Thymus (tissue), 11 donors: ENCODE measurements at regions not wholly inside any gene's neighbourhood (a gene's known extent, or its start where the extent isn't known, plus 50 kb on each side); places are given as distances from the start of the nearest gene placed in this dataset.
A peak's percentile ranks its signal among the peaks of the same experiment; 100 is the strongest.
"Not testable (repeated sequence)": the region's sequence is repeated elsewhere in the genome, so short reads cannot be mapped to it uniquely, and the experiment has no call there.

Experiments used
- DNase-seq, 9 donors: peaks; one replicate each; pipeline ENCODE4 v3.0.0-alpha.2; 2013; ENCODE audit warnings: low spot score in 9 of 9, low read depth in 6 of 9, missing footprints in 1 of 9
- H3K27ac ChIP-seq, 2 donors: one replicate each; pipeline ENCODE4 v1.5.1; 2013; ENCODE audit warnings: control low read depth in 1 of 2, low read depth in 1 of 2, low read length in 1 of 2, mild to moderate bottlenecking in 1 of 2, moderate library complexity in 1 of 2
- H3K27me3 ChIP-seq, 2 donors: one replicate each; pipeline ENCODE4 v1.5.1; 2013; ENCODE audit warnings: low read length in 1 of 2; ENCODE audit not compliant: control insufficient read depth in 2 of 2, insufficient read depth in 1 of 2
- H3K36me3 ChIP-seq, 2 donors: one replicate each; pipeline ENCODE4 v1.5.1; 2013; ENCODE audit warnings: low read length in 1 of 2, mild to moderate bottlenecking in 1 of 2, moderate library complexity in 1 of 2; ENCODE audit not compliant: control insufficient read depth in 2 of 2, insufficient read depth in 2 of 2
- H3K4me1 ChIP-seq, 2 donors: one replicate each; pipeline ENCODE4 v1.5.1; 2013; ENCODE audit warnings: low read length in 2 of 2; ENCODE audit not compliant: control insufficient read depth in 2 of 2, insufficient read depth in 2 of 2
- H3K4me3 ChIP-seq, 2 donors: one replicate each; pipeline ENCODE4 v1.5.1; 2013; ENCODE audit warnings: low read length in 2 of 2, control low read depth in 1 of 2, mild to moderate bottlenecking in 1 of 2
- H3K9me3 ChIP-seq, 2 donors: one replicate each; pipeline ENCODE4 v1.5.1; 2013; ENCODE audit warnings: low read length in 1 of 2, mild to moderate bottlenecking in 1 of 2; ENCODE audit not compliant: control insufficient read depth in 2 of 2, insufficient read depth in 1 of 2
- WGBS: extraction: QIAGEN DNeasy Blood & Tissue Kit; methylation state at CpG from one replicate; pipeline ENCODE4 v1.1.7; 2013; 5-methylcytosine and 5-hydroxymethylcytosine counted together
- donor health status: healthy.

DNA sequence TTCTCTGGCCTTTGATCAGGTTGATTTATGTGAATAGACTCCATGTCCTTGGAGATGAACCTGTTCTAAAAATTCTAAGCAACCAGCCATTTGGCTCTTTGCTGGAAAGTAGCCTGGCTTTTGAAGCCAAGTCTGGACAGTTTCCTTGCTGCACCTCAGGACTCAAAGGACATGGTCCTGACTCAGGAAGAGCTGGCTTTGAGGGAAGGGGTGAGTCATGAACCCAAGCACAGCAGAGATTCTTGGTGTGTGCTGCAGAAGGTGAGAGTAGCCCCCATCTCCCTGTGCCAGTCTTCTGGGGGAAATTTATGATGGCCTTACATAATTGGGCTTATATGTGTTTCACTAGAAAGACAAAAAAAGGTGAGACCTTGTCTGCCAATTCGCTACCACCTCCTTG lies 287.2 kb upstream of the PLGLB2 start:
- not testable (repeated sequence) for H3K36me3 ChIP-seq, H3K27ac ChIP-seq, H3K9me3 ChIP-seq, H3K4me3 ChIP-seq, H3K4me1 ChIP-seq, H3K27me3 ChIP-seq, DNase-seq
- no CpG with 5 or more reads among the region's 1 CpG for WGBS

DNA sequence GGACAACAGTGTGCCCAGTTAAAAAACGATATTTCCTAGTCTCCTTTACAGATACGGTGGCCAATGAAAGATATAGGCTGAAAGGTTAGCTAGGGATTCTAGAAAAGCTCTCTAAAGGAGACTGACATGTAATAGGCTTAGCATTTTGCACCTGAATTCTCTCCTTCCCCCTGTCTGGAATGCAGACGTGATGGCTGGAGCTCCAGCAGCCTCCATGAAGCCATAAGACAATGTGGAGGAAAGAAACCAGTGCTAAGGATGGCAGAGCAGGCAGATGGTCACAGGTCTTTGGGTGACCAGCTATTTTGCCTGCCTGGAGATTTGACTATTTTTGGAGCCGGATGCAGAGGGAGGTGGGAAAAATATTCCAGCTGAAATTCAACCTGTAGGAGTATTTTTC lies 286.2 kb upstream of the PLGLB2 start:
- H3K36me3 ChIP-seq, H3K4me1 ChIP-seq, H3K27ac ChIP-seq, H3K4me3 ChIP-seq, H3K9me3 ChIP-seq, H3K27me3 ChIP-seq, DNase-seq: not testable (repeated sequence)
- WGBS, result 97% methylated on average over 4 of the region's 4 CpGs

- H3K9me3 ChIP-seq, H3K4me1 ChIP-seq, H3K27me3 ChIP-seq, H3K27ac ChIP-seq, H3K36me3 ChIP-seq, H3K4me3 ChIP-seq, DNase-seq: not testable (repeated sequence)
- WGBS, result 90% methylated on average over 2 of the region's 2 CpGs
Observed at GRCh38 chr2:87464219-87464618, 283.7 kb upstream of the PLGLB2 start.

- 89% methylated on average over 1 of the region's 3 CpGs for WGBS
- not testable (repeated sequence) for H3K9me3 ChIP-seq, H3K4me3 ChIP-seq, H3K36me3 ChIP-seq, DNase-seq, H3K27ac ChIP-seq, H3K27me3 ChIP-seq
- H3K4me1 ChIP-seq, result peaks cover 0 to 23% of the 10 kb centered on the region in 2 donors
Observed at GRCh38 chr2:87465730-87466129, 282.2 kb upstream of the PLGLB2 start.

DNA sequence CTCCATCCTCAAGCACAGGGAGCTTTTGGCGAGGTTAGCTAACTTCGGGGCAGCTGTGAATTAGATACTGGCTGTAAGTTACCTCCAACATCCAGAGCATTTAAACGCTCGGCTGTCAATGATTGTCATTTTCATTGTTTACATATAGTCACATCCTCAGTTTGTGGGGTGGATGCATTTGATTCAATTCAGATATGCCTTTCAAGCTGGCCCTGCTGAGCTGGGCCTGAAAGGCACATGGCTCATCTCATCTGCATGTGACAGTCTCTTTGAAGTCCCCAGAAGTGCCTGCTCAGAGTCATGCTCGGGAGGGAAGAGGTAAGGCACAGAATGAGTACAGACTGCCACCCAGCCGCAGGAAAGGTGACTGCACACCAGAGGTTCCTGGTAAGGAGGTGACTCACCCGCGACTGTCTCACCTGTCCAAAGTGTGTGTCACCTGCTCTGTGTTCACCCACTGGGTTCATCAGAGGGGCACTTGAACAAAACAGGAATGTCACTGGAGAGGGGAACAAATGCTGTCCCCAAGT lies 281.2 kb upstream of the PLGLB2 start:
- DNase-seq, result peak in 1 of 9 donors; percentile 25
- H3K27me3 ChIP-seq, H3K4me3 ChIP-seq, H3K36me3 ChIP-seq, H3K9me3 ChIP-seq, H3K27ac ChIP-seq: not testable (repeated sequence)
- 71% methylated on average over 7 of the region's 8 CpGs for WGBS
- H3K4me1 ChIP-seq, result peaks cover 0 to 25% of the 10 kb centered on the region in 2 donors

GRCh38 chr2:87468429-87468981 lies 279.4 kb upstream of the PLGLB2 start:
- peaks cover 0 to 25% of the 10 kb centered on the region in 2 donors for H3K4me1 ChIP-seq
- not testable (repeated sequence) for H3K36me3 ChIP-seq, H3K27me3 ChIP-seq, H3K27ac ChIP-seq, H3K4me3 ChIP-seq, DNase-seq, H3K9me3 ChIP-seq
- 96% methylated on average over 11 of the region's 12 CpGs for WGBS

- 55% methylated on average over 19 of the region's 19 CpGs for WGBS
- not testable (repeated sequence) for H3K27me3 ChIP-seq, H3K9me3 ChIP-seq, H3K4me3 ChIP-seq, H3K36me3 ChIP-seq
- Histone ChIP-seq H3K27ac (peak overlapping the region in 1 of 2 donors; percentile 50), H3K4me1 (peaks cover 0 to 25% of the 10 kb centered on the region in 2 donors)
- DNase-seq, result peak in 4 of 9 donors; percentile 21 to 62 (median 34)
Observed at GRCh38 chr2:87469180-87470151, 278.4 kb upstream of the PLGLB2 start.

DNA sequence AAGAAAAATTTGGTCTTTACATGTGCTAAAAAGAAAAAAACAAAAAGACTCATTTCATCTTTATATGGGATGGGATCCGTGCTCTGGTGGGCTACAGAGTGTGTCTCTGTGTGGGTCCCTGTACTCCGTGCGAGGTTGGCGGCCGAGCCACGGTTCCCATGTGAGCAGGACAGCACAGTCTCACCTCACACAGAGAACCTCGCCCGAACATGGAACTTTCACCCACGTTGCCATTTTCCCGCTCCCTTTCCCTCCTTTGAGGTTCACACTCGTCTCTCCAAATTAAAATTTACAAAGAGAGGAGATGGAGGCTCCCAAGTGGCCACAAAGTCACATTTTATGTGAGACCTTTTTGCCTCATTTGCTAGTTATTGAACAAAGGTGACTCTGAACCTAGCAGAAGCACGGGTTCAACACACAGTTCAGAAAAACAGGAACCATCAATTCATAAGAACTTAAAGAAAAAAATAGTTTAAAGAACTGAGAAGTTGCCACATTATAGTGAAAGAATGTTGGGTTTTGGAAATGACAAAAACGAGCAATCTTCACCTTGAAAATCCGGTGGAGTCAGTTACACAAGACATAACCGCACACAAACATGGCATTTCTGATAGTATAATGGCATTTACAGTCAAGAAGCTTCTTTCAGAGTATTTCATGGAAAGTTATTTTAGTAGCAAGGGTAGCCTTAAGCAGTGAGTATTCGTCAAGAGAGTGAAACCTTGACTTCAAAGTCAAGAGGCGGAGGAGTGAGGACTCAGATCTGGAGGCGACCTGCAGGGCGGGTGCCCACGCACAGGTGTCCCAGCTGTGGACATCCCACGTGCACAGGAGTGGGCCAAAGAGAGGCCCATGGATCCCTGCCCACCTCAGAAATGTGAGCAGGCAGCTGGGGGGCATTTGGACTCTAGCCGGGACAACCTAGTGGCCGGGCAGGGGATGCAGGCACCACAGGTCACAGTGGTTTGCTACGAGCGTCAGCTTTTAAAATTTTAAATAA lies 277.2 kb upstream of the PLGLB2 start:
- WGBS, result 76% methylated on average over 22 of the region's 25 CpGs
- peaks cover 0 to 25% of the 10 kb centered on the region in 2 donors for H3K4me1 ChIP-seq
- H3K9me3 ChIP-seq, DNase-seq, H3K27me3 ChIP-seq, H3K36me3 ChIP-seq, H3K4me3 ChIP-seq: not testable (repeated sequence)
- peak overlapping the region; percentile 42 to 57 for H3K27ac ChIP-seq
